ENCODE measurements at regions not wholly inside any gene's neighbourhood (a gene's known extent, or its start where the extent isn't known, plus 50 kb on each side); places are given as distances from the start of the nearest gene placed in this dataset.

DNA sequence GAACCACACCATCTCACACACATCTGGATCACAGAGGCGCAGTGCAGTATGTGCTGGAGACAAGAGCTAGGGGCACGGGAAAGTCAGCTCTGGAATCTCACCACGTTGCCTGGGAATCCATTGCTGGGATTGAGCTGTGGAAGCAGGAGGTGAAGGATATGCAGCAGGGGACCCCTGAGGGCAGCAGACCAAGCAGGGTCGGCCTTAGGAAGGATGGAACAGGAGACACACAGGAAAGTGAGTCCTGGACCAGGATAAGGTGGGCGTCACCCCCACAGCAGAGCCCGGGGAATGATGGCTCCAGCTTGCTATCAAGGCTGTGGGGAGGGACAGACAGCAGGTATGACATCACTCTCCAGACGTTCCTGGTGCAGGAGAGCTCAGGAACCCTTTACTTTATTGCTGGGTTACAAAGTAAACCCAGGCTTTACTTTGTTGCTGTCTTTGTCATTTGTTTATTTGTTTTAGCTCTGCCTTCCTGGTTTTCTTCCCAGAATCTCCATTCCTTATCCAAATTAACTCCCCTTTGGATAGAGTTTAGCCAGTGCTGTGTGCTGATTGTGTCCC lies 329.8 kb upstream of the MYT1L start:
- TF ChIP-seq, protein P1, sequence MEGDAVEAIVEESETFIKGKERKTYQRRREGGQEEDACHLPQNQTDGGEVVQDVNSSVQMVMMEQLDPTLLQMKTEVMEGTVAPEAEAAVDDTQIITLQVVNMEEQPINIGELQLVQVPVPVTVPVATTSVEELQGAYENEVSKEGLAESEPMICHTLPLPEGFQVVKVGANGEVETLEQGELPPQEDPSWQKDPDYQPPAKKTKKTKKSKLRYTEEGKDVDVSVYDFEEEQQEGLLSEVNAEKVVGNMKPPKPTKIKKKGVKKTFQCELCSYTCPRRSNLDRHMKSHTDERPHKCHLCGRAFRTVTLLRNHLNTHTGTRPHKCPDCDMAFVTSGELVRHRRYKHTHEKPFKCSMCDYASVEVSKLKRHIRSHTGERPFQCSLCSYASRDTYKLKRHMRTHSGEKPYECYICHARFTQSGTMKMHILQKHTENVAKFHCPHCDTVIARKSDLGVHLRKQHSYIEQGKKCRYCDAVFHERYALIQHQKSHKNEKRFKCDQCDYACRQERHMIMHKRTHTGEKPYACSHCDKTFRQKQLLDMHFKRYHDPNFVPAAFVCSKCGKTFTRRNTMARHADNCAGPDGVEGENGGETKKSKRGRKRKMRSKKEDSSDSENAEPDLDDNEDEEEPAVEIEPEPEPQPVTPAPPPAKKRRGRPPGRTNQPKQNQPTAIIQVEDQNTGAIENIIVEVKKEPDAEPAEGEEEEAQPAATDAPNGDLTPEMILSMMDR (IDR thresholded peaks at IDR 0.05), result no peak
- no peak for TF ChIP-seq POLR2AphosphoS5 (IDR thresholded peaks at IDR 0.05)
- TF ChIP-seq POLR2A (IDR thresholded peaks at IDR 0.05), result no peak
- no peak for TF ChIP-seq EP300 (IDR thresholded peaks at IDR 0.05)
